ENCODE measurements at regions not wholly inside any gene's neighbourhood (a gene's known extent, or its start where the extent isn't known, plus 50 kb on each side); places are given as distances from the start of the nearest gene placed in this dataset.

DNA sequence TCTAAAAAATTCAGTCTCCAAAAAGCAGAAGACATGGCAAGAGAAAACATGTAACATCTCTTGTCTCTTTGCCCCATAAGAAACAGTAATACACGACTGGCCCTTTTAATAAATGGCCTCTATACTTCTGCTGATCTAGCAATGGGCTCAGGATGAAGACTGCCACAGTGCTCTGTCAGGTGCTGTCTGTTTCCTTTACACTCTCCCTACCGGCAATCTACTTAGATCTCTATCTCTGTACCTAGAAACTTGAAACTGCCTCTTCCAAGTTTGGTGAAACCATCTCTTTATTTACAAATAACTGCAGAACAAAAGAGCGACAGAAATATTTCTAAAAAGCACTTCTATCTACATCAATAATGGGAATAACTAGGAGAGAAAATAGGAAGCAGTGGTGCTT lies 685.2 kb upstream of the INTU start:
- ATAC-seq (no peak), DNase-seq (no peak)
- intact Hi-C loops (cut with micrococcal nuclease): no loop called here
- ChIA-PET POLR2A (no interaction called here), CTCF (no interaction called here)
- TF ChIP-seq, protein P1, sequence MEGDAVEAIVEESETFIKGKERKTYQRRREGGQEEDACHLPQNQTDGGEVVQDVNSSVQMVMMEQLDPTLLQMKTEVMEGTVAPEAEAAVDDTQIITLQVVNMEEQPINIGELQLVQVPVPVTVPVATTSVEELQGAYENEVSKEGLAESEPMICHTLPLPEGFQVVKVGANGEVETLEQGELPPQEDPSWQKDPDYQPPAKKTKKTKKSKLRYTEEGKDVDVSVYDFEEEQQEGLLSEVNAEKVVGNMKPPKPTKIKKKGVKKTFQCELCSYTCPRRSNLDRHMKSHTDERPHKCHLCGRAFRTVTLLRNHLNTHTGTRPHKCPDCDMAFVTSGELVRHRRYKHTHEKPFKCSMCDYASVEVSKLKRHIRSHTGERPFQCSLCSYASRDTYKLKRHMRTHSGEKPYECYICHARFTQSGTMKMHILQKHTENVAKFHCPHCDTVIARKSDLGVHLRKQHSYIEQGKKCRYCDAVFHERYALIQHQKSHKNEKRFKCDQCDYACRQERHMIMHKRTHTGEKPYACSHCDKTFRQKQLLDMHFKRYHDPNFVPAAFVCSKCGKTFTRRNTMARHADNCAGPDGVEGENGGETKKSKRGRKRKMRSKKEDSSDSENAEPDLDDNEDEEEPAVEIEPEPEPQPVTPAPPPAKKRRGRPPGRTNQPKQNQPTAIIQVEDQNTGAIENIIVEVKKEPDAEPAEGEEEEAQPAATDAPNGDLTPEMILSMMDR (IDR thresholded peaks at IDR 0.05): no peak
- H3K4me1 Mint-ChIP-seq (ENCODE audit: low read depth): no peaks in the 10 kb centered on the region
- peaks cover 7% of the 10 kb centered on the region for H3K9me3 Mint-ChIP-seq
- no peak overlapping the region for H3K27ac Mint-ChIP-seq
- no peaks in the 10 kb centered on the region for H3K36me3 Mint-ChIP-seq (ENCODE audit: low read depth)
- no peak overlapping the region for H3K4me3 Mint-ChIP-seq
- no peaks in the 10 kb centered on the region for H3K27me3 Mint-ChIP-seq

- H3K4me3 Mint-ChIP-seq: no peak overlapping the region
- intact Hi-C loops (cut with micrococcal nuclease): no loop called here
These were observed 678.0 kb upstream of the INTU start for GRCh38 chr4:126954537-126955291.

DNA sequence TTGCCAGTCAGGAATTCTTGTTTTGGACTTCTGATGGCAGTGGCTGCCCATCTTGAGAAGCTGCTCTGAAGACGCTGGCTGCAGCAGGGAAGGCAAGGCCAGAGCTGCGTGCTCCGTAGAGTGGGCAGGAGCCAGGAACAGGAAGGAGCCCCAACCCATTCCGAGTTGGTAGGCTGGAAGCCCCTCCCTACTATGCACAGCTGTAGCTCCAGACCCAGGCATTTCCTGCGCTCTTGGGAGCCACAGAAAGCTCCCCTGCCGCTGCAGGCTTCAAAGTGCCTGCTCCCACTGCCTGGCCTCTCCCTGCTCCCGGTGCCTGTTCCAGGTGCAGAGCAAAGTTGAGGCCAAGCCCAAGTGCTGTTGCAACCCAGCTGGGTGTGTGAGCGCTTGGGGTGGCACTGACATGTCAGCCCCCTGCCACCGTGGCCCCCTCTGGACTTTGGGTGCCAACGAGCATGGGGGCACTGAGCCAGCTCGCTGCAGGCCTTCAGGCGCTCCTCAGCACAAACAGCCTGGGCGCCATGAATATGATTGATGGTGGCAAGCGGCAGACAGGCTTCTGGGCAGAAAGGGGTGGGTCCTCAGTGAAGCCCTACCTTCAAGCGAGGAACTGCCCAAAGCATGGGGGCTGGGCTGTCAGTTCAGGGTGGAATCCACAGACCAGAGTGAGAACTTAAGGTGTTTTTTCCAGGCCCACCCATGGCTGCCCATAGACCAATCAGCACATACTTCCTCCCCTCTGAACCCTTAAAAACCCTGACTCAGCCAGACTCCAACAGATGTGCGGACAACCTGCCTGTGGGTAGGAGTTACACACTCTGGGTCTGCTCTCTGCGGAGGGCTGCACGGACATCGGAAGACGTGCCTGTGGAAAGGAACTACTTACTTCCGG lies 677.2 kb upstream of the INTU start:
- Mint-ChIP-seq H3K36me3 (ENCODE audit: low read depth) (no peaks in the 10 kb centered on the region), H3K27me3 (no peaks in the 10 kb centered on the region), H3K4me1 (ENCODE audit: low read depth) (no peaks in the 10 kb centered on the region), H3K27ac (no peak overlapping the region), H3K9me3 (peaks cover 4% of the 10 kb centered on the region), H3K4me3 (no peak overlapping the region)
- intact Hi-C loops (cut with micrococcal nuclease): no loop called here
- DNase-seq (no peak), ATAC-seq (no peak)
- POLR2A ChIA-PET: no interaction called here
- CTCF ChIA-PET: no interaction called here
- TF ChIP-seq, protein P1 (IDR thresholded peaks at IDR 0.05): no peak

More at GRCh38 chr4:126954537-126955291, 678.0 kb upstream of the INTU start:
- Mint-ChIP-seq H3K36me3 (ENCODE audit: low read depth) (no peaks in the 10 kb centered on the region), H3K4me1 (ENCODE audit: low read depth) (no peaks in the 10 kb centered on the region), H3K27me3 (no peaks in the 10 kb centered on the region), H3K27ac (no peak overlapping the region), H3K9me3 (peaks cover 4% of the 10 kb centered on the region)
- TF ChIP-seq, protein P1 (IDR thresholded peaks at IDR 0.05): no peak
- ATAC-seq: no peak
- ChIA-PET POLR2A (no interaction called here), CTCF (no interaction called here)
- no peak for DNase-seq

GRCh38 chr4:126956184-126956897 lies 676.4 kb upstream of the INTU start:
- peaks cover 4% of the 10 kb centered on the region for H3K9me3 Mint-ChIP-seq
- H3K4me1 Mint-ChIP-seq (ENCODE audit: low read depth): no peaks in the 10 kb centered on the region
- TF ChIP-seq, protein P1 (IDR thresholded peaks at IDR 0.05): no peak
- DNase-seq (no peak), ATAC-seq (no peak)
- no peaks in the 10 kb centered on the region for H3K27me3 Mint-ChIP-seq
- CTCF ChIA-PET: no interaction called here
- H3K4me3 Mint-ChIP-seq: no peak overlapping the region
- intact Hi-C loops (cut with micrococcal nuclease): no loop called here
- no peaks in the 10 kb centered on the region for H3K36me3 Mint-ChIP-seq (ENCODE audit: low read depth)
- POLR2A ChIA-PET: no interaction called here
- H3K27ac Mint-ChIP-seq: no peak overlapping the region
